ENCODE measurements at regions not wholly inside any gene's neighbourhood (a gene's known extent, or its start where the extent isn't known, plus 50 kb on each side); places are given as distances from the start of the nearest gene placed in this dataset.
A peak's percentile ranks its signal among the peaks of the same experiment; 100 is the strongest.

GRCh38 chr20:62549029-62549428 lies 73.2 kb upstream of the GATA5 start:
- Histone ChIP-seq H3K4me1 (ENCODE audit: control insufficient read depth, insufficient read depth, low read length) (peaks cover 40% of the 10 kb centered on the region), H3K27ac (ENCODE audit: low read length) (peak overlapping the region; percentile 82), H3K4me3 (ENCODE audit: low read depth in 2 of 2, low read length in 2 of 2) (peak overlapping the region in 1 of 2 experiments; percentile 65; a peak in 2 of 4 replicates), H3K27me3 (ENCODE audit: control insufficient read depth, insufficient read depth, low read length) (no peaks in the 10 kb centered on the region), H3K9me3 (ENCODE audit: control insufficient read depth, insufficient read depth, low read depth, low read length) (no peaks in the 10 kb centered on the region), H3K36me3 (ENCODE audit: control insufficient read depth, insufficient read depth, low read length) (no peaks in the 10 kb centered on the region)
- no peak for ATAC-seq
- in situ Hi-C loops (cut with HindIII; ENCODE audit: low pct_unique_long_range_greater_than_20kb, low sequenced_read_pairs) (no loop called here), intact Hi-C loops (cut with micrococcal nuclease; ENCODE audit: unreplicated experiment) (no loop called here)
- BruUV-seq (replicated peaks), result no TSS peak
- ChIA-PET POLR2A (no interaction called here), CTCF (interaction anchor here (1.8 kb wide), 1 partner anchor 68 kb away, joined by 5 read pairs; no protein-coding TSS in a partner anchor)
- TF ChIP-seq POLR2AphosphoS5 (IDR thresholded peaks at IDR 0.05; ENCODE audit: low read depth, low read length), result no peak
- TF ChIP-seq, protein P1, sequence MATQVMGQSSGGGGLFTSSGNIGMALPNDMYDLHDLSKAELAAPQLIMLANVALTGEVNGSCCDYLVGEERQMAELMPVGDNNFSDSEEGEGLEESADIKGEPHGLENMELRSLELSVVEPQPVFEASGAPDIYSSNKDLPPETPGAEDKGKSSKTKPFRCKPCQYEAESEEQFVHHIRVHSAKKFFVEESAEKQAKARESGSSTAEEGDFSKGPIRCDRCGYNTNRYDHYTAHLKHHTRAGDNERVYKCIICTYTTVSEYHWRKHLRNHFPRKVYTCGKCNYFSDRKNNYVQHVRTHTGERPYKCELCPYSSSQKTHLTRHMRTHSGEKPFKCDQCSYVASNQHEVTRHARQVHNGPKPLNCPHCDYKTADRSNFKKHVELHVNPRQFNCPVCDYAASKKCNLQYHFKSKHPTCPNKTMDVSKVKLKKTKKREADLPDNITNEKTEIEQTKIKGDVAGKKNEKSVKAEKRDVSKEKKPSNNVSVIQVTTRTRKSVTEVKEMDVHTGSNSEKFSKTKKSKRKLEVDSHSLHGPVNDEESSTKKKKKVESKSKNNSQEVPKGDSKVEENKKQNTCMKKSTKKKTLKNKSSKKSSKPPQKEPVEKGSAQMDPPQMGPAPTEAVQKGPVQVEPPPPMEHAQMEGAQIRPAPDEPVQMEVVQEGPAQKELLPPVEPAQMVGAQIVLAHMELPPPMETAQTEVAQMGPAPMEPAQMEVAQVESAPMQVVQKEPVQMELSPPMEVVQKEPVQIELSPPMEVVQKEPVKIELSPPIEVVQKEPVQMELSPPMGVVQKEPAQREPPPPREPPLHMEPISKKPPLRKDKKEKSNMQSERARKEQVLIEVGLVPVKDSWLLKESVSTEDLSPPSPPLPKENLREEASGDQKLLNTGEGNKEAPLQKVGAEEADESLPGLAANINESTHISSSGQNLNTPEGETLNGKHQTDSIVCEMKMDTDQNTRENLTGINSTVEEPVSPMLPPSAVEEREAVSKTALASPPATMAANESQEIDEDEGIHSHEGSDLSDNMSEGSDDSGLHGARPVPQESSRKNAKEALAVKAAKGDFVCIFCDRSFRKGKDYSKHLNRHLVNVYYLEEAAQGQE (IDR thresholded peaks at IDR 0.05; ENCODE audit: insufficient read depth in 1 of 2, low read depth in 2 of 2, low read length in 1 of 2), result no peak
- no peak for TF ChIP-seq TCF7L2 (IDR thresholded peaks at IDR 0.05; ENCODE audit: low read depth, low read length)
- TF ChIP-seq, protein P2, sequence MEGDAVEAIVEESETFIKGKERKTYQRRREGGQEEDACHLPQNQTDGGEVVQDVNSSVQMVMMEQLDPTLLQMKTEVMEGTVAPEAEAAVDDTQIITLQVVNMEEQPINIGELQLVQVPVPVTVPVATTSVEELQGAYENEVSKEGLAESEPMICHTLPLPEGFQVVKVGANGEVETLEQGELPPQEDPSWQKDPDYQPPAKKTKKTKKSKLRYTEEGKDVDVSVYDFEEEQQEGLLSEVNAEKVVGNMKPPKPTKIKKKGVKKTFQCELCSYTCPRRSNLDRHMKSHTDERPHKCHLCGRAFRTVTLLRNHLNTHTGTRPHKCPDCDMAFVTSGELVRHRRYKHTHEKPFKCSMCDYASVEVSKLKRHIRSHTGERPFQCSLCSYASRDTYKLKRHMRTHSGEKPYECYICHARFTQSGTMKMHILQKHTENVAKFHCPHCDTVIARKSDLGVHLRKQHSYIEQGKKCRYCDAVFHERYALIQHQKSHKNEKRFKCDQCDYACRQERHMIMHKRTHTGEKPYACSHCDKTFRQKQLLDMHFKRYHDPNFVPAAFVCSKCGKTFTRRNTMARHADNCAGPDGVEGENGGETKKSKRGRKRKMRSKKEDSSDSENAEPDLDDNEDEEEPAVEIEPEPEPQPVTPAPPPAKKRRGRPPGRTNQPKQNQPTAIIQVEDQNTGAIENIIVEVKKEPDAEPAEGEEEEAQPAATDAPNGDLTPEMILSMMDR (IDR thresholded peaks at IDR 0.05), result no peak
- no peak for TF ChIP-seq SIN3A (IDR thresholded peaks at IDR 0.05; ENCODE audit: borderline replicate concordance, insufficient read depth, low read depth, low read length)
- no peak for DNase-seq (ENCODE audit: low read depth, low spot score)

DNA sequence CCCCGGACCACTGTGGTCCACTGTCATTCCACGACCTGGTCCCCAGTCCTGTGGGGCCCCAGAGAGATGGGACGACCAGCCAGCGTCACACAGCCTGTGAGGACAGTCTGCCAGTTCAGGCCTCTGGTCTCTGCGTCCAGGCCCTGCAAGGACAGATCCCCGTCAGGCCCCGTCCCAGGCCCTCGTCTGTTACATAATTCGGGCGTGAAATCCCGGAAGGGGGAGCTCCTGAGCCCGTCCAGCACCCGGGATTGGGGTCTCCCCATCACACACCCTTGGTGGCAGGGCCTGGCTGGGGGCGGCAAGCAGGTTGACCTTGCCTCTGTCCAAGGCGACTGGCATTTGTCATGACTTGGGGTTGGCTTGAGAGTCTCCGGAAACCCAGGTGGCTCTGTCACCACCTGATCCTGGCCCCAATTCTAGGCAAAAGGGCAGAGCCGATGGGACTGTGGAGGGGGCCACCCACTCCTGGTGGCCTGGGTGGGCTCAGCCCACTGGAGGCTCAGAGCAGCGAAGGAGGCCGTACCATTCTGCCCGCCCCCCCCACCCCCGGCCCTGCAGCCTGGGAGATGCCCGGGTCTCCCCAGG lies 73.8 kb upstream of the GATA5 start:
- BruUV-seq (replicated peaks), result no TSS peak
- no peaks in the 10 kb centered on the region for H3K36me3 ChIP-seq (ENCODE audit: control insufficient read depth, insufficient read depth, low read length)
- peak overlapping the region; percentile 65 to 68 for H3K4me3 ChIP-seq (ENCODE audit: low read depth in 2 of 2, low read length in 2 of 2)
- no peaks in the 10 kb centered on the region for H3K9me3 ChIP-seq (ENCODE audit: control insufficient read depth, insufficient read depth, low read depth, low read length)
- peak; percentile 16 for ATAC-seq
- in situ Hi-C loops (cut with HindIII; ENCODE audit: low pct_unique_long_range_greater_than_20kb, low sequenced_read_pairs), result no loop called here
- peak overlapping the region; percentile 82 for H3K27ac ChIP-seq (ENCODE audit: low read length)
- DNase-seq (ENCODE audit: low read depth, low spot score), result no peak
- H3K4me1 ChIP-seq (ENCODE audit: control insufficient read depth, insufficient read depth, low read length), result peaks cover 41% of the 10 kb centered on the region
- ChIA-PET POLR2A (no interaction called here), CTCF (interaction anchor here (1.8 kb wide), 1 partner anchor 67 kb away, joined by 5 read pairs; no protein-coding TSS in a partner anchor)
- no peak for TF ChIP-seq POLR2AphosphoS5 (IDR thresholded peaks at IDR 0.05; ENCODE audit: low read depth, low read length)
- TF ChIP-seq, protein P1 (IDR thresholded peaks at IDR 0.05; ENCODE audit: insufficient read depth in 1 of 2, low read depth in 2 of 2, low read length in 1 of 2), result no peak
- no peak for TF ChIP-seq SIN3A (IDR thresholded peaks at IDR 0.05; ENCODE audit: borderline replicate concordance, insufficient read depth, low read depth, low read length)
- TF ChIP-seq, protein P2 (IDR thresholded peaks at IDR 0.05), result peak; percentile 79; the same call in 1 of the 2 replicates
- TF ChIP-seq TCF7L2 (IDR thresholded peaks at IDR 0.05; ENCODE audit: low read depth, low read length), result no peak
- H3K27me3 ChIP-seq (ENCODE audit: control insufficient read depth, insufficient read depth, low read length), result no peaks in the 10 kb centered on the region
- intact Hi-C loops (cut with micrococcal nuclease; ENCODE audit: unreplicated experiment), result no loop called here
